NT2/D1 (cell line): ENCODE measurements at regions not wholly inside any gene's neighbourhood (a gene's known extent, or its start where the extent isn't known, plus 50 kb on each side); places are given as distances from the start of the nearest gene placed in this dataset.

Source experiments
- YY1 ChIP-seq: IDR thresholded peaks from 2 replicates; pipeline ENCODE4 v1.6.1; 2011; ENCODE audit not compliant: insufficient read length, insufficient read depth
- ZNF274 ChIP-seq: IDR thresholded peaks from 2 replicates; pipeline ENCODE4 v1.6.1; 2011; ENCODE audit warnings: mild to moderate bottlenecking, low read depth, low read length

DNA sequence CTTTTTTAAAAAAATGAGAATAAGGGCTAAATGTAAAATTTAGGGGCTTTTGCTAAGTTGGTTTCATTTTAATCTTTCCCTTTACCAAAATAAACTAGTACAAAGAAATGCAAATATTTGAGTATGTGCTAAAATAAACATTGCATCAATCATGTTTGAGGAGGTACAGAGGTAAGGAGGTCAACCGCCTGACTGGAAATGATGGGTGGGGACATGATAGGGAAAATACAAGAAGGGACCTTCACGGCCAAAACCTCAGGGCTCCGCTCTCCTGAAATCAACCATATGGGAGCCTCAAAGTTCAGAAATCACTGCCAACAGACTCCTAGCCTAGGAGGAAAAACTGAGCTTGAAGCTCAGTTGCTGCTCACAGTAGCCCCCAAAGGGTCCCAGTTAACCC is 207.6 kb downstream of the AHR start:
- no peak for TF ChIP-seq YY1
- no peak for TF ChIP-seq ZNF274
